Loucy (cell line): ENCODE measurements at regions not wholly inside any gene's neighbourhood (a gene's known extent, or its start where the extent isn't known, plus 50 kb on each side); places are given as distances from the start of the nearest gene placed in this dataset.

ENCODE experiments used
- H2AFZ ChIP-seq: fragments of 200-600 bp; sonication (generic); 2 replicates; pipeline ENCODE4 v1.6.0; 2016; ENCODE audit warnings: antibody characterized with exemption, mild to moderate bottlenecking, low read length, moderate library complexity
- H3F3A ChIP-seq: fragments of 200-600 bp; 2 replicates; pipeline ENCODE4 v1.6.0; 2016; ENCODE audit warnings: antibody characterized with exemption, low read depth, mild to moderate bottlenecking
- H3K27me3 ChIP-seq: fragments of 200-600 bp; sonication (generic); 2 replicates; pipeline ENCODE4 v1.6.1; 2014; ENCODE audit warnings: low read length, mild to moderate bottlenecking; ENCODE audit not compliant: insufficient read depth, poor library complexity, severe bottlenecking
- H3K36me3 ChIP-seq: fragments of 200-600 bp; sonication (generic); 2 replicates; pipeline ENCODE4 v1.6.1; 2016; ENCODE audit warnings: low read length; ENCODE audit not compliant: insufficient read depth
- H3K4me1 ChIP-seq: fragments of 200-600 bp; sonication (generic); 2 replicates; pipeline ENCODE4 v1.5.1; 2014; ENCODE audit warnings: low read length, mild to moderate bottlenecking; ENCODE audit not compliant: insufficient read depth, poor library complexity, severe bottlenecking
- H3K4me2 ChIP-seq: fragments of 200-600 bp; sonication (generic); 2 replicates; pipeline ENCODE4 v1.6.0; 2014; ENCODE audit warnings: antibody characterized with exemption, low read length, low read depth, mild to moderate bottlenecking; ENCODE audit not compliant: poor library complexity, severe bottlenecking
- H3K4me3 ChIP-seq: fragments of 200-600 bp; sonication (generic); 2 replicates; pipeline ENCODE4 v1.5.1; 2014; ENCODE audit warnings: low read length, mild to moderate bottlenecking, mixed read lengths; ENCODE audit not compliant: poor library complexity, severe bottlenecking
- H3K79me2 ChIP-seq: fragments of 200-600 bp; sonication (generic); 2 replicates; pipeline ENCODE4 v1.6.1; 2014; ENCODE audit warnings: low read length; ENCODE audit not compliant: insufficient read depth
- H3K9ac ChIP-seq: fragments of 200-600 bp; sonication (generic); 2 replicates; pipeline ENCODE4 v1.6.0; 2014; ENCODE audit warnings: mild to moderate bottlenecking, low read depth, low read length, moderate library complexity; ENCODE audit not compliant: poor library complexity, severe bottlenecking
- H3K9me2 ChIP-seq: fragments of 200-600 bp; sonication (generic); replicated peaks from 2 replicates; pipeline ENCODE4 v1.6.1; 2016; ENCODE audit warnings: low read depth, low read length, mixed read lengths
- H3K9me3 ChIP-seq: fragments of 200-600 bp; sonication (generic); 2 replicates; pipeline ENCODE4 v1.6.1; 2014; ENCODE audit warnings: mild to moderate bottlenecking, antibody characterized with exemption, low read length, low read depth; ENCODE audit not compliant: insufficient read depth
- H4K20me1 ChIP-seq: fragments of 200-600 bp; sonication (generic); 2 replicates; pipeline ENCODE4 v1.6.0; 2014; ENCODE audit warnings: antibody characterized with exemption, low read length, mild to moderate bottlenecking; ENCODE audit not compliant: insufficient read depth, poor library complexity, severe bottlenecking
- EZH2phosphoT487 ChIP-seq: fragments of 200-600 bp; IDR thresholded peaks from 2 replicates; pipeline ENCODE4 v1.6.1; 2018; ENCODE audit warnings: antibody characterized with exemption, mild to moderate bottlenecking, moderate library complexity, borderline replicate concordance
- TF ChIP-seq, protein P1 (sequence below): fragments of 200-600 bp; sonication (generic); conservative IDR thresholded peaks from 2 replicates; pipeline ENCODE4 v1.5.1; 2014; ENCODE audit warnings: mild to moderate bottlenecking, antibody characterized with exemption, low read length

DNA sequence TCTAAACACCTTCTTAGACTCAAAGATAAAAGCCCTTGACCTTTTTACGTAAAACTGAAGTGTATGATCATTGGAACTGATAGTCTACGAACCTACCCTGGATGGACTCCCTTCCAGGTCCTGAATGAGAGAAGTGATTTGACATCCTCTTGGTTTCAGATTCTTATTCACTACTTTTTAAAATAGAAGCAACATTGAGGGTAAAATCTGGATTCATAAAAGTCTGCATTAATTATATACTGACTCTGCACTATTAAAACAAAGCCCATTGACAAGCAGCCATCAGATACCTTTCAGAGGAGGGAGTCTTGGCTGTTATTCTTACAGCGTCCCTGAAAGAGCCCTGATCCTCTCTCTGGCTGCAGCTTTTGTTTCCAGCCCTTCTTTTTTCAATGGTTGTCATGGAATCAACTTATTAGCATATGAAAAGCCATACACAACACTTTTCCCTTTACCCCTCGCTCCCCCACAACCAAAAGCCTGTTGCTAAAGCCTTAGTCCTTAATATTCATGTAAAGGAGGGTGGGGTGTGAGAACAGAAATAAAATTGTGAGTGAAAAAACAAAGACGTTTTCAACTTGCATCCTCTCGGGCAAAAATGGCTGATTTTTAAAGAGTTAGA, 270.0 kb upstream of the MARCKS start:
- H3K9ac ChIP-seq, result no peak overlapping the region
- H3K4me2 ChIP-seq, result no peak overlapping the region

DNA sequence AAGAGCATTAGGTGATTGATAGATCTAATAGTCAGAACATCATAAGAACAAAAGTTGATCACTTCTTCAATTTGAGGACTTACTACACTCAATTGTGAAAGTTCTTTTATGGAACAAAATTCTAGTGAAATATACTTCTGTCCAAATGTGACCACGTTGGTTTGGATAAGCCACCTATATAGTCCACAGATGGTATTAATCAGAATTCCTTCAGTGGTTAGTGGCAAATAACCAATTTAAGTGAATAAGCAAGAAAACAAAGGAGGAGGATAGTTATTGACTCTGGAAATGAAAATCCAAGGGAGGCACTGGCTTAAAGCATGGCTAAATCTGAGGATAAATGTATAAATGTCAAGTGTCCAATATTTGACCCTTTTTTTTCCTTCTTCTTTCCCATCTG, 268.5 kb upstream of the MARCKS start:
- no peak overlapping the region for H3K4me3 ChIP-seq
- no peaks in the 10 kb centered on the region for H3K9me2 ChIP-seq
- H3K4me1 ChIP-seq, result no peaks in the 10 kb centered on the region
- no peaks in the 10 kb centered on the region for H3K79me2 ChIP-seq
- no peaks in the 10 kb centered on the region for H3F3A ChIP-seq
- H3K36me3 ChIP-seq, result no peaks in the 10 kb centered on the region
- H3K9me3 ChIP-seq, result no peaks in the 10 kb centered on the region
- H3K9ac ChIP-seq, result no peak overlapping the region
- no peaks in the 10 kb centered on the region for H3K27me3 ChIP-seq
- H3K4me2 ChIP-seq, result no peak overlapping the region
- no peaks in the 10 kb centered on the region for H4K20me1 ChIP-seq
- no peak overlapping the region for H2AFZ ChIP-seq
- TF ChIP-seq, protein P1, sequence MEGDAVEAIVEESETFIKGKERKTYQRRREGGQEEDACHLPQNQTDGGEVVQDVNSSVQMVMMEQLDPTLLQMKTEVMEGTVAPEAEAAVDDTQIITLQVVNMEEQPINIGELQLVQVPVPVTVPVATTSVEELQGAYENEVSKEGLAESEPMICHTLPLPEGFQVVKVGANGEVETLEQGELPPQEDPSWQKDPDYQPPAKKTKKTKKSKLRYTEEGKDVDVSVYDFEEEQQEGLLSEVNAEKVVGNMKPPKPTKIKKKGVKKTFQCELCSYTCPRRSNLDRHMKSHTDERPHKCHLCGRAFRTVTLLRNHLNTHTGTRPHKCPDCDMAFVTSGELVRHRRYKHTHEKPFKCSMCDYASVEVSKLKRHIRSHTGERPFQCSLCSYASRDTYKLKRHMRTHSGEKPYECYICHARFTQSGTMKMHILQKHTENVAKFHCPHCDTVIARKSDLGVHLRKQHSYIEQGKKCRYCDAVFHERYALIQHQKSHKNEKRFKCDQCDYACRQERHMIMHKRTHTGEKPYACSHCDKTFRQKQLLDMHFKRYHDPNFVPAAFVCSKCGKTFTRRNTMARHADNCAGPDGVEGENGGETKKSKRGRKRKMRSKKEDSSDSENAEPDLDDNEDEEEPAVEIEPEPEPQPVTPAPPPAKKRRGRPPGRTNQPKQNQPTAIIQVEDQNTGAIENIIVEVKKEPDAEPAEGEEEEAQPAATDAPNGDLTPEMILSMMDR, result no peak
- TF ChIP-seq EZH2phosphoT487, result no peak

More for the DNA sequence above, 270.0 kb upstream of the MARCKS start:
- Histone ChIP-seq H3K9me3 (no peaks in the 10 kb centered on the region), H3K27me3 (no peaks in the 10 kb centered on the region), H3F3A (no peaks in the 10 kb centered on the region), H3K36me3 (no peaks in the 10 kb centered on the region), H3K4me3 (no peak overlapping the region), H2AFZ (no peak overlapping the region), H3K4me1 (no peaks in the 10 kb centered on the region), H3K9me2 (no peaks in the 10 kb centered on the region), H3K79me2 (no peaks in the 10 kb centered on the region), H4K20me1 (no peaks in the 10 kb centered on the region)
- TF ChIP-seq, protein P1, result no peak
- TF ChIP-seq EZH2phosphoT487, result no peak

DNA sequence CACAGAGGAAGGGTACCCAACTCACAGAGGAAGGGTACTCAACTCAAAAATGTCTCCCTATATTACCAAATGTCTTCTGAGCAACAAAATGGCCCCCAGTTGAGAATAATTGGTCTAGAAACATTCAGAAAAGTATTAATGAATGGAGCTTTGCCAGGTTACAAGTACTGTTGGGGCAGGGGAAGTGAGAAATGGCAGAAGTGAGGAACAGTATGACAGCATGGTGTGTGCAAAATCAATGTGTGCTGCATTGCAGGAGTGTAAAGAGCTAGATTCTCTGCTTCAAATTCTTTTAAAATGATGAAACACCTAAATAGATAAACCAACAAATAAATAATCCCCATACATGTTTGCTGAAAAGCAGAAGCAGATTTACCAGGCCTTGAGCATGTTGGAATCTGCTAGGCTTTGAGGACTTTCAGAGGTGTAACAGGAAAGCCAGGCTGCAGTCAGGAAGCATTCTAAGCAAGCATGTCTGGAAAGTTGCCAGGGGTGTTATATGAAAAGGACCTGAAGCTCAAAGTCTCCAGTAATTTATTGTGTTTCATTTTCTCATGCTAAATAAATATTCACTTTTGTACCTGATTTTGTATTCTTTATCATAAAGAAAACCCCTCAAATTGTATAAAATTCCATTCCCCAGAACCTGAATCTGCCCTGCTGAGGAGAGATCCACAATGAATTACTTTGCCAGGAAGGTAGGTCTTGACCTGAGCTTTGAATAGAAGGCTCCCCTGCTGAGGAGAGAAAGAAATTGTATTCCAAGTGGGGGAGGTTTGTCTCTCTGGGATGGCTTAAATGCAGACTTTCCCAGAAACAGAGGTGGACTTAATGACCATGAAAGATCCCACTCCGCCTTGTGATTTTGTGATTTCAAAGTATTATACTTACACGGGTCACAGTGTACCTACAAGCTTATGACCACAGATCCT, 265.0 kb upstream of the MARCKS start:
- H3K9ac ChIP-seq, result no peak overlapping the region

More for the DNA sequence above, 265.0 kb upstream of the MARCKS start:
- H3F3A ChIP-seq, result no peaks in the 10 kb centered on the region
- no peak overlapping the region for H3K4me2 ChIP-seq
- H3K4me3 ChIP-seq, result no peak overlapping the region
- no peaks in the 10 kb centered on the region for H4K20me1 ChIP-seq
- no peak overlapping the region for H2AFZ ChIP-seq
- H3K79me2 ChIP-seq, result no peaks in the 10 kb centered on the region
- H3K4me1 ChIP-seq, result no peaks in the 10 kb centered on the region
- H3K9me2 ChIP-seq, result no peaks in the 10 kb centered on the region
- TF ChIP-seq, protein P1, result no peak
- TF ChIP-seq EZH2phosphoT487, result no peak
- H3K36me3 ChIP-seq, result no peaks in the 10 kb centered on the region
- H3K9me3 ChIP-seq, result no peaks in the 10 kb centered on the region
- H3K27me3 ChIP-seq, result no peaks in the 10 kb centered on the region
